DOHH2 (cell line): ENCODE measurements at regions not wholly inside any gene's neighbourhood (a gene's known extent, or its start where the extent isn't known, plus 50 kb on each side); places are given as distances from the start of the nearest gene placed in this dataset.

Experiments used
- H3F3A ChIP-seq: fragments of 200-600 bp; sonication (generic), shearing (Covaris generic); 2 replicates; pipeline ENCODE4 v1.6.0; 2016; ENCODE audit warnings: antibody characterized with exemption, mild to moderate bottlenecking; ENCODE audit not compliant: control insufficient read depth, insufficient read depth
- H3K27ac ChIP-seq: fragments of 200-600 bp; sonication (generic); 2 replicates; pipeline ENCODE4 v1.5.1; 2014; ENCODE audit warnings: low read depth, mild to moderate bottlenecking, low read length, moderate library complexity
- H3K27me3 ChIP-seq: fragments of 200-600 bp; sonication (generic); 2 replicates; pipeline ENCODE4 v1.6.1; 2014; ENCODE audit warnings: mild to moderate bottlenecking, low read length, mixed read lengths; ENCODE audit not compliant: control insufficient read depth
- H3K36me3 ChIP-seq: fragments of 200-600 bp; sonication (generic); 2 replicates; pipeline ENCODE4 v1.6.1; 2014; ENCODE audit warnings: mild to moderate bottlenecking, low read length, moderate library complexity, mixed read lengths; ENCODE audit not compliant: control insufficient read depth
- H3K4me1 ChIP-seq: fragments of 200-600 bp; sonication (generic); 2 replicates; pipeline ENCODE4 v1.6.1; 2014; ENCODE audit warnings: mild to moderate bottlenecking, low read length, mixed read lengths; ENCODE audit not compliant: control insufficient read depth
- H3K4me2 ChIP-seq: fragments of 200-600 bp; sonication (generic); 2 replicates; pipeline ENCODE4 v1.6.0; 2014; ENCODE audit warnings: mild to moderate bottlenecking, low read length, moderate library complexity
- H3K4me3 ChIP-seq: fragments of 200-600 bp; sonication (generic); 2 replicates; pipeline ENCODE4 v1.5.1; 2014; ENCODE audit warnings: mild to moderate bottlenecking, low read length, mixed read lengths
- H3K79me2 ChIP-seq: fragments of 200-600 bp; sonication (generic); 2 replicates; pipeline ENCODE4 v1.6.1; 2014; ENCODE audit warnings: mild to moderate bottlenecking, low read length, mixed read lengths; ENCODE audit not compliant: control insufficient read depth
- H3K9me2 ChIP-seq: fragments of 200-600 bp; sonication (generic); replicated peaks from 2 replicates; pipeline ENCODE4 v1.6.1; 2014; ENCODE audit warnings: mild to moderate bottlenecking, low read length, mixed read lengths; ENCODE audit not compliant: control insufficient read depth
- H3K9me3 ChIP-seq: fragments of 200-600 bp; sonication (generic); 2 replicates; pipeline ENCODE4 v1.6.1; 2014; ENCODE audit warnings: antibody characterized with exemption, low read length, mixed read lengths; ENCODE audit not compliant: control insufficient read depth, insufficient read depth
- H4K20me1 ChIP-seq: fragments of 200-600 bp; sonication (generic); 2 replicates; pipeline ENCODE4 v1.6.0; 2014; ENCODE audit warnings: low read depth, mild to moderate bottlenecking, antibody characterized with exemption, low read length, moderate library complexity; ENCODE audit not compliant: control insufficient read depth, insufficient read depth
- EZH2phosphoT487 ChIP-seq: fragments of 200-600 bp; sonication (generic); IDR thresholded peaks from 2 replicates; pipeline ENCODE4 v1.6.1; 2017; ENCODE audit warnings: borderline replicate concordance, mild to moderate bottlenecking, antibody characterized with exemption, low read length, moderate library complexity, mixed read lengths
- TF ChIP-seq, protein P1 (sequence below): fragments of 200-600 bp; sonication (generic); IDR thresholded peaks from one replicate; pipeline ENCODE4 v1.5.1; 2014; ENCODE audit warnings: antibody characterized with exemption, mild to moderate bottlenecking, low read depth, low read length; ENCODE audit not compliant: poor library complexity, severe bottlenecking

DNA sequence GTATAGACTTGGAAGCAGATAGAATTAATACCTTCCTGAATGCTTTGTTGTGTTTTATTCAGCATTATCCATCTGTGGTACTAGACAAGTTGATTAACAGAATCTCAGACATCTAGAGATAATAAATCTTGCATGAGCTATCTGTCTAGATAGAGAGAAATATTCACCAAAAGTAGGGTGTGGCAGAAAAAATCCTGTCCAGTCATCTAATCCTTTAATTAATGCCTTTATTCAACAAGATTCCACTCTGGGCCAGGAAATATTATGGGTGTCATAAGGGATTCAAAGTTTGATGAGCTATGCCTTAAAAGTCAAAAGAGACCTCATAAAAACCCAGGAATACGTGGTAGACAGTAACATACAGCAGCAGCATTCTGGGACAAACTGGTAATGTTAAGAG lies 601.2 kb downstream of the LMO4 start:
- Histone ChIP-seq H3F3A (no peaks in the 10 kb centered on the region), H3K9me2 (no peaks in the 10 kb centered on the region), H3K36me3 (no peaks in the 10 kb centered on the region), H4K20me1 (no peaks in the 10 kb centered on the region), H3K4me3 (no peak overlapping the region), H3K79me2 (no peaks in the 10 kb centered on the region), H3K4me2 (no peak overlapping the region), H3K4me1 (no peaks in the 10 kb centered on the region), H3K9me3 (peaks cover 9% of the 10 kb centered on the region; the same call in 1 of the 2 replicates), H3K27me3 (no peaks in the 10 kb centered on the region), H3K27ac (no peak overlapping the region)
- TF ChIP-seq, protein P1, sequence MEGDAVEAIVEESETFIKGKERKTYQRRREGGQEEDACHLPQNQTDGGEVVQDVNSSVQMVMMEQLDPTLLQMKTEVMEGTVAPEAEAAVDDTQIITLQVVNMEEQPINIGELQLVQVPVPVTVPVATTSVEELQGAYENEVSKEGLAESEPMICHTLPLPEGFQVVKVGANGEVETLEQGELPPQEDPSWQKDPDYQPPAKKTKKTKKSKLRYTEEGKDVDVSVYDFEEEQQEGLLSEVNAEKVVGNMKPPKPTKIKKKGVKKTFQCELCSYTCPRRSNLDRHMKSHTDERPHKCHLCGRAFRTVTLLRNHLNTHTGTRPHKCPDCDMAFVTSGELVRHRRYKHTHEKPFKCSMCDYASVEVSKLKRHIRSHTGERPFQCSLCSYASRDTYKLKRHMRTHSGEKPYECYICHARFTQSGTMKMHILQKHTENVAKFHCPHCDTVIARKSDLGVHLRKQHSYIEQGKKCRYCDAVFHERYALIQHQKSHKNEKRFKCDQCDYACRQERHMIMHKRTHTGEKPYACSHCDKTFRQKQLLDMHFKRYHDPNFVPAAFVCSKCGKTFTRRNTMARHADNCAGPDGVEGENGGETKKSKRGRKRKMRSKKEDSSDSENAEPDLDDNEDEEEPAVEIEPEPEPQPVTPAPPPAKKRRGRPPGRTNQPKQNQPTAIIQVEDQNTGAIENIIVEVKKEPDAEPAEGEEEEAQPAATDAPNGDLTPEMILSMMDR: no peak
- TF ChIP-seq EZH2phosphoT487: no peak

DNA sequence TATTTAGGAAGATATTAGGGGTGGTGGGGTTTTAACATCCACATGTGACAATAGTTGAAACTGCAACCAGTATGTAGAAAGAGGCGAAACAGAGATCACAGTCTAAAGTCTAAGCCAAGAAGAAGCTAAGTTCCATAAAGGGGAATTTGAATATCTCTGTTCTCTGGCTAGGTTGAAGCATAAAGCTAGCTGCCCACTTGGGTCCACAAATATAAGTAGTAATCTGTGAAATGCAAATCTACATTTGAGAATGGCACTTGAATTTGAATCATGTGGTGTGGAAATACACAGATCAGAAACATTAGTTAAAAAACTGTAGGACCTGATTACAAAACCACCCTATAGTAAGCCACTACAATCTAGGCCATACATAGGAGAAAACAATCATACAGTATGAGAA lies 602.1 kb downstream of the LMO4 start:
- no peak overlapping the region for H3K27ac ChIP-seq
- no peak overlapping the region for H3K4me3 ChIP-seq
- no peaks in the 10 kb centered on the region for H3K4me1 ChIP-seq
- no peaks in the 10 kb centered on the region for H3K27me3 ChIP-seq
- peaks cover 9% of the 10 kb centered on the region; the same call in 1 of the 2 replicates for H3K9me3 ChIP-seq
- H4K20me1 ChIP-seq: no peaks in the 10 kb centered on the region
- no peaks in the 10 kb centered on the region for H3K36me3 ChIP-seq
- no peak for TF ChIP-seq EZH2phosphoT487
- H3F3A ChIP-seq: no peaks in the 10 kb centered on the region
- no peak overlapping the region for H3K4me2 ChIP-seq
- H3K9me2 ChIP-seq: no peaks in the 10 kb centered on the region
- H3K79me2 ChIP-seq: no peaks in the 10 kb centered on the region

DNA sequence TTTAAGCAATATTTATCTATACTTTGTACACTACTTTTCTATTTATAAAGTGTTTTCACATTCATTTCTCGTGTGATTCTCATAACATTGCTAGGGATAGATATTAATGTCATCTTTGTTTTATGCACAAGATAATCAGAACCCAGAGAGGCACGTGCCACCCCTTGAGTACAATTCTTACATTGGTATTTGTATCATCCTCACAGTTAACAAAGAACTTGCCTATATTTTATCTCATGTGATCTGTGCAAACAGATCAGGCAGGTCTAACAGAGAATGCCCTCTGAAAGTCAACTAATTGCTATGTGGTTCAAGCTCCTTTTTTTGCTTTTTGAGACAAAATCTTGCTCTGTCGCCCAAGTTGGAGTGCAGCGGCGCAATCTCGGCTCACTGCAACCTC lies 604.5 kb downstream of the LMO4 start:
- no peaks in the 10 kb centered on the region for H3K9me2 ChIP-seq
- no peak overlapping the region for H3K27ac ChIP-seq
- H4K20me1 ChIP-seq: no peaks in the 10 kb centered on the region
- peaks cover 9% of the 10 kb centered on the region; the same call in 1 of the 2 replicates for H3K9me3 ChIP-seq
- H3K27me3 ChIP-seq: no peaks in the 10 kb centered on the region
- H3K36me3 ChIP-seq: no peaks in the 10 kb centered on the region
- no peaks in the 10 kb centered on the region for H3K79me2 ChIP-seq
- H3K4me3 ChIP-seq: no peak overlapping the region
- H3F3A ChIP-seq: no peaks in the 10 kb centered on the region
- no peak overlapping the region for H3K4me2 ChIP-seq
- H3K4me1 ChIP-seq: no peaks in the 10 kb centered on the region
- TF ChIP-seq EZH2phosphoT487: no peak
- TF ChIP-seq, protein P1: no peak

DNA sequence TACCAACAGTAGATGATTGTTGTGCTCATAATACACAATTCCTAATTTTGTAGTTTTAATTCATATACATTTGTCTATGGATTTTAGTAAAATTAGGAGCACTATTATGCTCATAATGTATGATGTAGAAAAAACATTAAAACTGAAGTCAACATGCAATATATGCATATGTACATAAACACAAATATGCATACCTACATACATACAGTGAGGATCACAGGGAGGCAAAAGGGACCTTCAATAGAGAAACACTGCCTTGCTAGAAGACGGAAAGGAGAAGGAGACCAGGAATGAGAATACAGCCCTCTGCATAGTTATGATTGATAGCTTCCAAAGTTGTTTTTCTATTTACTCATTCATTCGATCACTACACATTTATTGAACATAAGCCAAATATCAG lies 606.5 kb downstream of the LMO4 start:
- H3K27ac ChIP-seq: no peak overlapping the region
- H3K9me2 ChIP-seq: no peaks in the 10 kb centered on the region
- H3K4me3 ChIP-seq: no peak overlapping the region
- TF ChIP-seq EZH2phosphoT487: no peak
- TF ChIP-seq, protein P1: no peak
- H3K27me3 ChIP-seq: no peaks in the 10 kb centered on the region
- H3K36me3 ChIP-seq: no peaks in the 10 kb centered on the region
- H4K20me1 ChIP-seq: no peaks in the 10 kb centered on the region
- H3F3A ChIP-seq: no peaks in the 10 kb centered on the region
- no peak overlapping the region for H3K4me2 ChIP-seq
- no peaks in the 10 kb centered on the region for H3K4me1 ChIP-seq
- H3K79me2 ChIP-seq: no peaks in the 10 kb centered on the region
- peaks cover 9% of the 10 kb centered on the region; the same call in 1 of the 2 replicates for H3K9me3 ChIP-seq
